B cell (primary cell): ENCODE measurements at regions not wholly inside any gene's neighbourhood (a gene's known extent, or its start where the extent isn't known, plus 50 kb on each side); places are given as distances from the start of the nearest gene placed in this dataset.

Source experiments
- ATAC-seq: fragments of 200-7000 bp; cut with Tn5 transposase; one replicate; pipeline ENCODE4 v1.10.0; 2021; ENCODE audit warnings: low read depth, mild to moderate bottlenecking, moderate number of reproducible peaks, moderate library complexity
- CTCF ChIA-PET: fragments of 350-600 bp; sonication (Branson Sonifier 250); formaldehyde crosslinking; loops from one replicate; lab custom pipeline; 2021; ENCODE audit warnings: antibody characterized with exemption, inconsistent platforms; lab: Charles Lee
- POLR2A ChIA-PET: fragments of 350-600 bp; sonication (Branson Sonifier 250); formaldehyde crosslinking; loops from one replicate; lab custom pipeline; 2021; ENCODE audit warnings: antibody characterized with exemption; lab: Charles Lee
- DNase-seq: peaks from one replicate; pipeline ENCODE4 v3.0.0; 2013
- H2AFZ ChIP-seq: 2 replicates; pipeline ENCODE4 v1.6.1; 2012; ENCODE audit warnings: mild to moderate bottlenecking, low read depth, low read length; ENCODE audit not compliant: insufficient read depth, poor library complexity, severe bottlenecking
- H3K27ac ChIP-seq, 2 donors: 1 replicate in 1 of 2; 2 replicates in 1 of 2; pipeline ENCODE4 v1.5.1; 2012 to 2013; ENCODE audit warnings: low read length in 2 of 2, mild to moderate bottlenecking in 2 of 2, moderate library complexity in 1 of 2
- H3K27me3 ChIP-seq, 4 experiments: fragments of 200-600 bp in 1 of 4; sonication (generic) in 1 of 4; replicated peaks in 1 of 4; 1 replicate in 2 of 4; 2 replicates in 2 of 4; pipeline versions ENCODE4 v1.6.1 to v1.7.0; 2013 to 2016; ENCODE audit warnings: low read length in 3 of 4, mild to moderate bottlenecking in 2 of 4, mixed read lengths in 1 of 4, moderate library complexity in 1 of 4; ENCODE audit not compliant: insufficient read depth in 4 of 4, control insufficient read depth in 3 of 4; ENCODE audit errors: control extremely low read depth in 1 of 4
- H3K36me3 ChIP-seq, 2 experiments: replicated peaks in 1 of 2; 1 replicate in 1 of 2; 2 replicates in 1 of 2; pipeline versions ENCODE4 v1.6.1 to v1.7.1; 2013; ENCODE audit warnings: low read length in 1 of 2; ENCODE audit not compliant: insufficient read depth in 2 of 2, control insufficient read depth in 1 of 2; ENCODE audit errors: control extremely low read depth in 1 of 2, extremely low read depth in 1 of 2
- H3K4me1 ChIP-seq, 2 donors: fragments of 200-600 bp in 1 of 2; sonication (generic) in 1 of 2; 1 replicate in 1 of 2; 2 replicates in 1 of 2; pipeline versions ENCODE4 v1.5.1 to v1.6.1; 2013 to 2017; ENCODE audit warnings: low read length in 2 of 2; ENCODE audit not compliant: control insufficient read depth in 2 of 2, insufficient read depth in 2 of 2
- H3K4me2 ChIP-seq: replicated peaks from 2 replicates; pipeline ENCODE3; 2012; ENCODE audit warnings: mild to moderate bottlenecking, low read depth, low read length; ENCODE audit not compliant: poor library complexity, severe bottlenecking
- H3K4me3 ChIP-seq, 5 experiments: fragments of 200-600 bp in 1 of 5; sonication (generic) in 1 of 5; 1 replicate in 3 of 5; 2 replicates in 2 of 5; pipeline versions ENCODE4 v1.5.1 to v1.7.0; 2011 to 2016; ENCODE audit warnings: low read length in 4 of 5, mild to moderate bottlenecking in 4 of 5, low read depth in 2 of 5, control low read depth in 1 of 5, moderate library complexity in 1 of 5; ENCODE audit not compliant: insufficient read depth in 1 of 5; ENCODE audit errors: control extremely low read depth in 1 of 5, extremely low read depth in 1 of 5
- H3K79me2 ChIP-seq: fragments of 200-600 bp; sonication (generic); one replicate; pipeline ENCODE4 v1.6.0; 2016; ENCODE audit warnings: low read length; ENCODE audit not compliant: control insufficient read depth, insufficient read depth
- H3K9ac ChIP-seq: fragments of 200-600 bp; sonication (generic); 2 replicates; pipeline ENCODE4 v1.6.1; 2017; ENCODE audit warnings: mild to moderate bottlenecking, low read length, moderate library complexity
- H3K9me3 ChIP-seq, 3 donors: one replicate each; pipeline versions ENCODE4 v1.6.1 to v1.7.1; 2013; ENCODE audit warnings: low read length in 2 of 3; ENCODE audit not compliant: control insufficient read depth in 2 of 3, insufficient read depth in 1 of 3; ENCODE audit errors: control extremely low read depth in 1 of 3
- H4K20me1 ChIP-seq: 2 replicates; pipeline ENCODE4 v1.6.0; 2012; ENCODE audit warnings: mild to moderate bottlenecking, low read length; ENCODE audit not compliant: insufficient read depth, control insufficient read depth, poor library complexity, severe bottlenecking
- H3K27ac Mint-ChIP-seq: one replicate; pipeline ENCODE4 v1.8.0; 2021; ENCODE audit warnings: mixed read lengths
- H3K27me3 Mint-ChIP-seq: one replicate; pipeline ENCODE4 v1.8.0; 2021; ENCODE audit warnings: mixed read lengths
- H3K4me1 Mint-ChIP-seq: one replicate; pipeline ENCODE4 v1.8.0; 2021; ENCODE audit warnings: mixed read lengths
- H3K4me3 Mint-ChIP-seq: one replicate; pipeline ENCODE4 v1.8.0; 2021; ENCODE audit warnings: mixed read lengths
- H3K9me3 Mint-ChIP-seq: one replicate; pipeline ENCODE4 v1.8.0; 2022; ENCODE audit warnings: mixed read lengths; ENCODE audit not compliant: insufficient read depth
- CTCF ChIP-seq: fragments of 200-600 bp; IDR thresholded peaks from one replicate; pipeline ENCODE4 v1.8.0; 2022; ENCODE audit warnings: antibody characterized with exemption, mild to moderate bottlenecking
- EZH2 ChIP-seq: IDR thresholded peaks from 2 replicates; pipeline ENCODE4 v1.6.1; 2012; ENCODE audit warnings: borderline replicate concordance, low read depth, mild to moderate bottlenecking, moderate library complexity, low read length; ENCODE audit not compliant: insufficient read depth, poor library complexity, severe bottlenecking
- WGBS: methylation state at CpG from one replicate; pipeline ENCODE4 v1.1.5; 2013; ENCODE audit warnings: missing lambda C conversion rate; ENCODE audit not compliant: insufficient coverage; 5-methylcytosine and 5-hydroxymethylcytosine counted together
- intact Hi-C: fragments of 100-400 bp; cut with micrococcal nuclease; formaldehyde crosslinking; loops from one replicate; pipeline ENCODE4 v1.10.0; 2022

GRCh38 chr7:153017223-153017622, 257.7 kb downstream of the ACTR3B start:
- 86% methylated on average over 14 of the region's 14 CpGs for WGBS
- no peak overlapping the region for H2AFZ ChIP-seq
- no peak overlapping the region for H3K4me2 ChIP-seq
- H3K4me3 Mint-ChIP-seq = no peak overlapping the region
- intact Hi-C loops = no loop called here
- no peak overlapping the region for H3K27ac Mint-ChIP-seq
- no peak overlapping the region for H3K4me3 ChIP-seq
- TF ChIP-seq CTCF (no peak), EZH2 (no peak)
- POLR2A ChIA-PET = no interaction called here
- no peaks in the 10 kb centered on the region for H3K27me3 ChIP-seq
- H3K36me3 ChIP-seq = no peaks in the 10 kb centered on the region
- H3K4me1 ChIP-seq = no peaks in the 10 kb centered on the region
- ATAC-seq (no peak), DNase-seq (no peak)
- H3K9ac ChIP-seq = no peak overlapping the region
- H4K20me1 ChIP-seq = no peaks in the 10 kb centered on the region
- no peaks in the 10 kb centered on the region for H3K27me3 Mint-ChIP-seq
- no peaks in the 10 kb centered on the region for H3K9me3 Mint-ChIP-seq
- H3K9me3 ChIP-seq = peaks cover 0 to 7% (median 0%) of the 10 kb centered on the region in 3 donors
- no peaks in the 10 kb centered on the region for H3K4me1 Mint-ChIP-seq
- CTCF ChIA-PET = no interaction called here
- no peaks in the 10 kb centered on the region for H3K79me2 ChIP-seq
- no peak overlapping the region for H3K27ac ChIP-seq

GRCh38 chr7:153021542-153021941, 262.0 kb downstream of the ACTR3B start:
- intact Hi-C loops = no loop called here
- no peak overlapping the region for H2AFZ ChIP-seq
- no peak for DNase-seq
- no peak overlapping the region for H3K4me3 Mint-ChIP-seq
- WGBS = 85% methylated on average over 6 of the region's 6 CpGs
- peaks cover 0 to 7% (median 0%) of the 10 kb centered on the region in 3 donors for H3K9me3 ChIP-seq
- no peak overlapping the region for H3K4me3 ChIP-seq
- no peak overlapping the region for H3K4me2 ChIP-seq
- H4K20me1 ChIP-seq = no peaks in the 10 kb centered on the region
- TF ChIP-seq CTCF = no peak
- no peak for TF ChIP-seq EZH2
- no peaks in the 10 kb centered on the region for H3K27me3 Mint-ChIP-seq
- no peak for ATAC-seq
- no peaks in the 10 kb centered on the region for H3K9me3 Mint-ChIP-seq
- H3K4me1 ChIP-seq = no peaks in the 10 kb centered on the region
- H3K27ac ChIP-seq = no peak overlapping the region
- CTCF ChIA-PET = no interaction called here
- POLR2A ChIA-PET = no interaction called here
- no peak overlapping the region for H3K27ac Mint-ChIP-seq
- no peaks in the 10 kb centered on the region for H3K4me1 Mint-ChIP-seq
- no peaks in the 10 kb centered on the region for H3K27me3 ChIP-seq
- H3K36me3 ChIP-seq = no peaks in the 10 kb centered on the region
- H3K79me2 ChIP-seq = no peaks in the 10 kb centered on the region
- no peak overlapping the region for H3K9ac ChIP-seq
